ENCODE measurements at regions not wholly inside any gene's neighbourhood (a gene's known extent, or its start where the extent isn't known, plus 50 kb on each side); places are given as distances from the start of the nearest gene placed in this dataset.

DNA sequence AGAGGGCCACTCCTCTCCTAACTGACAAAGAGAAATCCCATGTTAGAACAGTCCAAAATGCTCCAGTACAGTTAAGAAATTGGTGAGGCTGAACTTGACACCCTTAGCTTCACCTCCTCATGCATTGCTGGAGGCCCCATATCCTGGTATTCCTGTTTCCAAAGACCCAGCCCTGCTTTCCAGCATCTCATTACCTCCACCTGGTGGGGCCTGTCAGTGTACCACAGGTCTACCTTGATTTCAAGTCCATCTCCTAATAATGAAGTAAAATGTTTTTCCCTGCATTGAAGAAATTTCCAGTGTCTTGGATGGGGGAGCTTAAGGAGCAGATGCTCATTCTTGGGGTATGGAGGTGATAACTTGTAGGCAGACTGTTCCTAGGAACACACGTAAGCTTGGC, 70.6 kb upstream of the S1PR3 start:
- no peak for TF ChIP-seq FOXP2 (optimal IDR thresholded peaks at IDR 0.05; ENCODE audit: borderline replicate concordance, extremely low read depth, extremely low read length, insufficient read depth)
- no peak for TF ChIP-seq SIN3A (IDR thresholded peaks at IDR 0.05; ENCODE audit: borderline replicate concordance, insufficient read depth, low read length)
- TF ChIP-seq, protein P1, sequence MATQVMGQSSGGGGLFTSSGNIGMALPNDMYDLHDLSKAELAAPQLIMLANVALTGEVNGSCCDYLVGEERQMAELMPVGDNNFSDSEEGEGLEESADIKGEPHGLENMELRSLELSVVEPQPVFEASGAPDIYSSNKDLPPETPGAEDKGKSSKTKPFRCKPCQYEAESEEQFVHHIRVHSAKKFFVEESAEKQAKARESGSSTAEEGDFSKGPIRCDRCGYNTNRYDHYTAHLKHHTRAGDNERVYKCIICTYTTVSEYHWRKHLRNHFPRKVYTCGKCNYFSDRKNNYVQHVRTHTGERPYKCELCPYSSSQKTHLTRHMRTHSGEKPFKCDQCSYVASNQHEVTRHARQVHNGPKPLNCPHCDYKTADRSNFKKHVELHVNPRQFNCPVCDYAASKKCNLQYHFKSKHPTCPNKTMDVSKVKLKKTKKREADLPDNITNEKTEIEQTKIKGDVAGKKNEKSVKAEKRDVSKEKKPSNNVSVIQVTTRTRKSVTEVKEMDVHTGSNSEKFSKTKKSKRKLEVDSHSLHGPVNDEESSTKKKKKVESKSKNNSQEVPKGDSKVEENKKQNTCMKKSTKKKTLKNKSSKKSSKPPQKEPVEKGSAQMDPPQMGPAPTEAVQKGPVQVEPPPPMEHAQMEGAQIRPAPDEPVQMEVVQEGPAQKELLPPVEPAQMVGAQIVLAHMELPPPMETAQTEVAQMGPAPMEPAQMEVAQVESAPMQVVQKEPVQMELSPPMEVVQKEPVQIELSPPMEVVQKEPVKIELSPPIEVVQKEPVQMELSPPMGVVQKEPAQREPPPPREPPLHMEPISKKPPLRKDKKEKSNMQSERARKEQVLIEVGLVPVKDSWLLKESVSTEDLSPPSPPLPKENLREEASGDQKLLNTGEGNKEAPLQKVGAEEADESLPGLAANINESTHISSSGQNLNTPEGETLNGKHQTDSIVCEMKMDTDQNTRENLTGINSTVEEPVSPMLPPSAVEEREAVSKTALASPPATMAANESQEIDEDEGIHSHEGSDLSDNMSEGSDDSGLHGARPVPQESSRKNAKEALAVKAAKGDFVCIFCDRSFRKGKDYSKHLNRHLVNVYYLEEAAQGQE (IDR thresholded peaks at IDR 0.05; ENCODE audit: insufficient read depth in 1 of 2, low read depth in 2 of 2, low read length in 2 of 2), result no peak
- no peak for TF ChIP-seq TAF1 (IDR thresholded peaks at IDR 0.05; ENCODE audit: borderline replicate concordance, insufficient read depth, low read length)
- TF ChIP-seq POLR2AphosphoS5 (IDR thresholded peaks at IDR 0.05; ENCODE audit: low read depth, low read length), result no peak

DNA sequence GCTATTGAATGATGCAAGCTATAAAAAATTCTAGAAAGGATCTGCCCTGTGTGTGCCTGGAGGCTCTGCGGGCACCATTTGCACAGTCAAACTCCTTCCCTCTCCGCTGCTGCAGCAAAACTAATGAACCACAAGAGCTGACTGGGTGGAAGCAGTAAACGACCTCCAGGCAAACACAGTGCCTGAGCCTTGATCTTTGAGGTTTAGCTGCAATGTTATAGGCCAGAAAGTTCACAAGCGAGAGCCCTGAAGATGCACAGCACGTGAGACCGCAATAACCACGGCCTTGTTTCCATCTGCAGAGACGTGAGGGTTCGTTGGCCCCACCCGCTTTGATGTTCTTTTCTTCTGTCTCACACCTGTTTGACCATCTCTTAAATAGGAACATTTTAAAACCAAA, 69.2 kb upstream of the S1PR3 start:
- no peak for TF ChIP-seq FOXP2 (optimal IDR thresholded peaks at IDR 0.05; ENCODE audit: borderline replicate concordance, extremely low read depth, extremely low read length, insufficient read depth)
- TF ChIP-seq, protein P1 (IDR thresholded peaks at IDR 0.05; ENCODE audit: insufficient read depth in 1 of 2, low read depth in 2 of 2, low read length in 2 of 2), result no peak

DNA sequence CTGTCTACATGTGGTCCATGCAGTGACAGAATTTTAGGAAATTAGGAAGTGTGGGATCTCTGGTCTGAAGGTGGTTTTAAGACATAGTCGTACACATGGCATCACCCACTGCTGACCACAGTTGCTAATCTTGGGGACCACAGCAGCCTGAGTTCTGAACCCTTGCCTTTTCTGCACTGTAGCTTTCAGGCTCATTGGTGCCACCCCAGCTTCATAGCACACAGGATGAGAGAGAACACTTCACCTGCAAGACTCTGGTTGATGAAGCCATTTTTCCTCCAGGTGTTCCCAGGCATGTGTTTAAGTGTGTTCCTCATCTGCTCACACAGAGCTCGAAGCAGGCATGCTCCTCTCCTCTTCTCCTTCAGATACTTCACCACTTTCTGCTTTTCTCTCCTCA, 68.2 kb upstream of the S1PR3 start:
- TF ChIP-seq POLR2AphosphoS5 (IDR thresholded peaks at IDR 0.05; ENCODE audit: low read depth, low read length) (no peak), TAF1 (IDR thresholded peaks at IDR 0.05; ENCODE audit: borderline replicate concordance, insufficient read depth, low read length) (no peak), FOXP2 (optimal IDR thresholded peaks at IDR 0.05; ENCODE audit: borderline replicate concordance, extremely low read depth, extremely low read length, insufficient read depth) (no peak), SIN3A (IDR thresholded peaks at IDR 0.05; ENCODE audit: borderline replicate concordance, insufficient read depth, low read length) (no peak)
- TF ChIP-seq, protein P1 (IDR thresholded peaks at IDR 0.05; ENCODE audit: insufficient read depth in 1 of 2, low read depth in 2 of 2, low read length in 2 of 2), result no peak

DNA sequence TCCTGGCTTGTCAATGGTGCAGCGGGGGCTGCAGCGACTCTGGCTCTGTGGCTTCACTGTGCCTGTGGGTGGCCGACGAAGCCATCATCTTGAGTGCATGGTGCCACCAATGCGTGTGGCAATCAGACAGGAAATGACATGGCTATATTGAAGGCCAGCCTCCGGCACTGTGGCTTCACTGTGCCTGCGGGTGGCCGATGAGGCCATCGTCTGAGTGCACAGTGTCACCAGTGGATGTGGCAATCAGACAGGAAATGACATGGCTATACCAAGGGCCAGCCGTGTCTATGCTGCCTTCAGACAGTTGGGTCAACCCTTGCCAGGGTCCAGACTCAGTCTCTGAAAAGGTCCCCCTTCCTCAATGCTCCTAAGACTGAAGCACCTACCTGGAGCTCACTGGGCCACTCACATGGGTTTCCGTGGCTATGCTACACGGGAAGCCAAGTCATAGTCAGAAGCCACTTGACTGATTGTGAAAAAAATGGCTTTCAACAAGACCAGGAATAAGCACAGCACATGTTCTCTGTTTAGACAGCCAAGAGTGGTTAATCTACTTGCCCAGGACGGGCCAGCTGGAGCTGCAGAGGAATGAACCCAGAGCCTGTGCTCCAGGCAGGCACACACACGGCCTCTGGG, 67.5 kb upstream of the S1PR3 start:
- TF ChIP-seq TAF1 (IDR thresholded peaks at IDR 0.05; ENCODE audit: borderline replicate concordance, insufficient read depth, low read length) (no peak), POLR2AphosphoS5 (IDR thresholded peaks at IDR 0.05; ENCODE audit: low read depth, low read length) (no peak), SIN3A (IDR thresholded peaks at IDR 0.05; ENCODE audit: borderline replicate concordance, insufficient read depth, low read length) (no peak), FOXP2 (optimal IDR thresholded peaks at IDR 0.05; ENCODE audit: borderline replicate concordance, extremely low read depth, extremely low read length, insufficient read depth) (no peak)
- TF ChIP-seq, protein P1 (IDR thresholded peaks at IDR 0.05; ENCODE audit: insufficient read depth in 1 of 2, low read depth in 2 of 2, low read length in 2 of 2), result no peak

DNA sequence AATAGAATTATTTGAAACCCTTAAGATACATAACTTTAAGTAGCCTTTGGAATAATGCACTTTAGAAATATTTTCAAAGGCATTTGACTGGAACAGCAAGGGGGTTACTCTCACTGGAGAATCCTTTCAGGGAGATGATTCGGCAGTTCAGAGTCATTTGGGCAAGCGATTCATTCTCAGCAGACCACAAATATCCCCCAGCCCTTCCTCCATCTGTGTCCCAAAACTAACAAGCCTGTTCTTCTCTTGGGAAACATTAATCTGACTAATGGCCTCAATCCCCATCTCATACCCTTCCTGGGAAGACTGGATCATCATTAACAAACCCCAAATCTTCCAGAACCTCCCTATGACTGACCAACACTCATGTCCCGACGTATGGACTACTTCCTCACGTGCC, 65.8 kb upstream of the S1PR3 start:
- TF ChIP-seq SIN3A (IDR thresholded peaks at IDR 0.05; ENCODE audit: borderline replicate concordance, insufficient read depth, low read length) (no peak), TAF1 (IDR thresholded peaks at IDR 0.05; ENCODE audit: borderline replicate concordance, insufficient read depth, low read length) (no peak), FOXP2 (optimal IDR thresholded peaks at IDR 0.05; ENCODE audit: borderline replicate concordance, extremely low read depth, extremely low read length, insufficient read depth) (no peak), POLR2AphosphoS5 (IDR thresholded peaks at IDR 0.05; ENCODE audit: low read depth, low read length) (no peak)
- TF ChIP-seq, protein P1 (IDR thresholded peaks at IDR 0.05; ENCODE audit: insufficient read depth in 1 of 2, low read depth in 2 of 2, low read length in 2 of 2), result no peak

All from PFSK-1 (cell line).